Right forelimb (tissue), 1 donor: ENCODE measurements at regions not wholly inside any gene's neighbourhood (a gene's known extent, or its start where the extent isn't known, plus 50 kb on each side); places are given as distances from the start of the nearest gene placed in this dataset.

Source experiments
- DNase-seq: peaks from one replicate; pipeline ENCODE4 v3.0.0-alpha.2; 2018

DNA sequence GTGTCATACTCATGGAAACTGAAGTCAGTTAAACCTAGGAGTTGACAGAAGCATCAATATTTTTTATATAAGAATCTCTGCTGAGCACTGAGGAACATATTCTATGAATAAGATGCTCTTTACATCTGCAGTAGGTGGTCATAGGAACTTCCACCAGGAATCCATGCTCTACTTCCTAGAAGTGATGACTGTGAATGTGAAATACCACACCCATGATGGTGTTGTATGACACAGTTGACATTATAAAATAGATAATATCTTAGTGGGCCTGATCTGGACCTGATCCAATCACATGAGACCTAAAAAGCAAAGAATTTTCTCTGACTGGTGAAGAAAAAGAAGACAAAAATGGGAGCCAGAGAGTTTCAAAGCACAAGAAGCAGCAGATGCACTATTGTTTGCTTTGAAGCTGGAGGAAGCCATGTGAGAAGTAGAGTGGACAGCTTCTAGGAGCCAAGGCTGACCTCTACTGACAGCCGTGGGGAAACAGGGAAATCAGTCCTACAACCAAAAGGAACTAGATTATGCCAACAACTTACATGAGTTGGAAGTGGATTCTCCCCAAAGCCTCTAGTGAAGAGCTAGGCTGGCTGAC is 68.6 kb upstream of the HS3ST1 start:
- DNase-seq, result no peak

DNA sequence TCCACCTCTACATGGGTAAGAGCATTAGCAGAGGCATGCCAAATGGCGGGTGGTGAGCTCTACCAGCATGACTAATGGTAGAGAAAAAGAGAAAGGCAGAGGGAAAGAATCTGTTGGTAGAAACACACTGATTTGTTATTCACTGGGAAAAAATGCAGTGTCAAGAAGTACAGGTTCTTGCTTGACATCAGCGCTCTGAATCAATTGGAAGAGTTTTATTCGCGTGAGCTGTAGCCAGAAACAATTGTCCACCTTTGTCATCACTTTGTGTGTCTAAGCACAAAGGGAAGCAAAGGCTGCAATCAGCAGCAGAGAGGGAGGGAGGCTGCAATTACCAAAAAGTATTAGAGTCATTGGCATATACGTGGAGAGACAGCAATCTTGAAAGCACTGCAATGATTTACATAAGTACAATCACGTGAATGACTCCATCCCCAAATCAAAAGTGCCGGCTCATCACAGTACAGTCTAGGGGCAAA is 67.7 kb upstream of the HS3ST1 start:
- DNase-seq, result no peak

DNA sequence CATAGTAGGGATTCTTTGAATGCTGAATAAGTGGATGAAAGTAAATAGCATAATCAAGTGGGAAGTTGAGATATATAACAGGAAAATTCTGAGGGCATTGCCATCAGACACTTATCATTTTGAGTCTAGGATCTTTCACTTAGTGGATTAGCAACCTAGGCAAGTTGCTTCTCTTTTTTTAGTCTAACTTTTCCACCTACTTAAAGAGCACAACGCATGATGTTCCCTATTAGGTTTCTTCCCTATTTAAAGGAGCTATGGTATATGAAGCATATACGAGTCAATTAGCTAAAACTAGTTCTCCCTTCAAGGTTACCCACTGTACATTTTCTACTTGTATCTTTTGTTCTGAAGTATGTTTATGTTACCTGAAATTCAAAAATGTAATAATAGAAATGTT is 67.1 kb upstream of the HS3ST1 start:
- DNase-seq, result no peak

DNA sequence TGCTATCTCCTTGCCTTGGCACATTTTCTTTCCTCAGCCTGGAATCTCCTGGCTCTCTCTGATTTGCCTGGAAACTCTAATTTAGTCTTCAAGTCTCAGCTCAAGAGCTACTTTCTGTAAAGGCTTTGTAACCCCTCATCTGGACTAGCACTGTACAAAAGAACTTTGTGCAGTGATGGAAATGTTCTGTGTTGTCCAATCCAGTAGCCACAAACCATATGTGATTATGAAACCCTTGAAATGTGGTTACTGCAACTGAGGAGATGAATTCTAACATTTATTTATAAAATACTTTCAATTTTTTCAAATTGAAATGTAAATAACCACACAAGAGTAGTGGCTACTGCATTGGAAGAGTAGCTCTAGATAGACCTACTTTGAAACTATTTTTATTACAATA is 66.6 kb upstream of the HS3ST1 start:
- DNase-seq, result no peak

DNA sequence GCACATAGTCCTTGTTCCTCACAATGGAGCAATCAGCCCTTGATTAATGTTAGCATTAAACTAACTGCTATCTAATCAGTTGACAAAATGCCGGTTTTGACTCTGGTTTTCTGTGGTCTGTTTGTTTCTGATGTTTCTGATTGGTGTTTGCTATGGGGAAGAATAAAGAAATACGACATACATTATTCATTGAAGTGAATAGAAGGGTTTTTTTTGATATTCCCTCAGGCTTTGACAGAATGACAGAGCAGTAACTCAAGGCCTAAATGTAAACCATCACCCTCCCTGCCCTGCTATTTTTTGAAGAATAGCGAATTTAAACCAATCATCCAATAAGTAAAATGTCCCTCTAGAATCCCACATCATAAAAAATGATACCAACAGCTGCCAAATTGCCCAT is 65.5 kb upstream of the HS3ST1 start:
- DNase-seq, result no peak

DNA sequence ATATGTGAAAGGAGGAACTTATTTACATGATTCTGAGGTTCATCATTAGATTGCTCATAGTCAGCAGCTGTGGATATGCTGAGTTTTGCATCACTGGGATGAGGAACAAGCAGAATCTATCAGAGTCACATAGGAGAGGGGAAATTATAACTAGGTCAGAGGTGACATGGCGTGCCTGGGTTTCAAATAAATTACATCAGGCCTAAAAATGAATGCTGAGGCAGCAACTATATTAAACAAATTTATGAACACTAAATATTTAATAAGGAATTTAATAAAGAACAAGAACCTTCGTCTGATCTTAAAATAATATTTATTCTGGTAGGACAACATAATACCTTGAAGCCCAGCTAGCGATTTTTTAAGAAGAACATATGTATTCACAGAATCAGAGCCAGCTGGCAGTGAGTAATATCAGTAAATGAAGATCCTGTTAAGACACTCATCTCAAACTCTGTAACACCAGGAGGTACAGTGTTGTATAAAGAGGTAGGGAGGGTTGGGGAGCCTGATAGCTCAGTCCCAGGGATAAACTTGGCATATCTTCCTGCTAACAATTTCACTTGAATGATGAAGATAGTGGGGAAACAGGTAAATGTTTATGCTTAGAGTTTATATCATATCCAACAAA is 60.9 kb upstream of the HS3ST1 start:
- no peak for DNase-seq

DNA sequence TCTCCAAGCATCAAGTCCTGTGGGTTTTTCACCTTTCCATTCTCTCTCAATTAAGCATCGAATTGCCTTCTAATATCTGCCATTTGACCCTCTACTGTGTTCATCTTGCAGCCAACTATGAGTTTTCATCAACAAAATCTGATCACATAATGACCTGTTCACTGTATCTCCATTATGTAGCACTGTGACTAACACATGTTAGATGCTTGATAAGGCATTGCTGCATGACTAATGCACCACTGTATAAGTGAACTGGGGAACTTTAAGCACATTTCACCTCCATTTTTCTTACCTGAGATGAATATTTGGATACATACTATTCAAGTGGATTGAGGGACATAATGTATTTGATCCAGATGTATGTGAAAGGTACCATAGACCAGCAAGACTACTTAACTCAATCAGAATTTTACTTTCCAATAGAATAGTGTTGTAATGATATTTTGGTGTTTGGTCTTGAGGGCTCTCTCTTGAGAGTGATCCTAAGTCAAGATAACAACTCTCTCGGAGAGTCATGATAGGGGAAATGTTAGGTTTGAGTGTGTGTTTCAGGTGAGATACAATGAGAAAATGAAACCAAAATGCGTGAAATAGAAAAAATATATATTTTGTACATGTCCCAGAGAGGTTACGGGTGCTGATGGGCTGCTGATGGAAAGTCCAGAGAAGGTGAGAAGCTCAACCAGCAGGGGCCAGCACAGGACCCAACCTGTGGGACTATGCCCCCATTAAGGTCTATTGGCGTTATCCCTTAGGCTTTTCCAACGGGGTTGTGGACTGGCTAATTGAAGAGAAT is 60.2 kb upstream of the HS3ST1 start:
- DNase-seq, result no peak

DNA sequence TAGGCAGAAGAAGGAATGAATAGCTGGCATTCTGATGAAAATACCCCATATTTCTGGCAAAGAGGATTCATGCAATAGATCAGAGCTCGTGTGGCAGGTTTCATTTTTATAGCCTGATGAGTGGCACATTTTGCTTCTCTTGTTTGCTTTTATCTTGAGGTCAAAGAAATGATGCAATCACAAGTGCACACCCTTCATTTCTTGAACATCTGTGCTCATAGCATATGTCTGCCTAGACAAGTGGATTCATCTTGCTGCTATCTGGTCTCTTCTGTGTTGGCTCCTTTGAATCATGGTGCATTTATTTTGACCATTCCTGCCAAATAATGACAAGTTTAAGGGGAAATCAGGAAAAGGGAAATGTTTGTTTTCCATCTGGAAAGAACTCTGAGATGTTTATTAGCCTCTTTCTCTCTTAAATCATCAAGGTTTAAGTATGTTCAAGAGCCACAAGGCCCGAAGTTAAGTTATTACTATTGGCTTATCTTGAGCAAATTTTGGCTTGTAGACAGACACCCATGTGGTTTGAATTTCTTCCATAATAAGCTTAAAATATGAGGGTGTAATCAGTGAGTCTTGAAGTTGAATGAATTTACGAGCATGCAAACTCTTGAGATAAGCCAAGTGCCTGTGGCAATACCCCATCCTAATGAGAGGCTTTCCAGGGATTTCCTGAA is 59.3 kb upstream of the HS3ST1 start:
- DNase-seq, result no peak

DNA sequence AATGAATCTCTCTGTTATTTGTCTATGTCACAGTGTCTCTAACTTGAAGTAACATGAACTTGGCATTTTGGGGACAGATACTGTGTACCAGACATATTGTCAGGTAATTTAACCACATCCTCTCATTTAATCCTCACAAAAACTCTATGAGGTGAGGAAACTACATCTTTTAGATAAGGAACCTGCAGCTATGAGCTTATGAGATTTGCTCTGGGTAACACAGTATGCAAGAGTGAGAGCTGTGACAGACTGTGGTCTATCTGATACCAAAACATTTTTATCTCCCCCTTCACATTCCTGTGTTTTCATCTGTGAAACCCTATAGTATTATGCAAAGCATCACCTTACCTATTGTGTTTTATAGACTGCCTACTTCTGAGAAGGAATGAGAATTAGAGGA is 58.4 kb upstream of the HS3ST1 start:
- no peak for DNase-seq

DNA sequence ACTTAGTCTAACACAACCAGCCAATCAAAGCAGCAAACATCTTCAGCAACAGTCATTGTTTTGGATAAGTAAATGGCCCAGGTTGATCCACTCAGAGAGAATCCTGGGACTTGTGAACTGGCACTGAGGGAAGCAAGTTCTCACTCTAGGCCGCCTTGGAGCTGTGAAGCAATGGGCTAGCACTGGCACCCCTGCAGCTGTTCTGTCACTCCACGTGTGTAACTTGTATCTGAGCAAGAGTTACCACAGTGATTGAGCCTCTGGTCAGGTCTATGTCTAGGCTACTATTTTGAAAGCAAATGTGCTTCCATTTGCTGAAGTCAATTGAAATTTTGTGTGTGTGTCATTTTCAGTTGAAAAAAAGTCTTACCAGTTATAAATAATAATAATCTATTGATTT is 57.2 kb upstream of the HS3ST1 start:
- DNase-seq, result no peak

DNA sequence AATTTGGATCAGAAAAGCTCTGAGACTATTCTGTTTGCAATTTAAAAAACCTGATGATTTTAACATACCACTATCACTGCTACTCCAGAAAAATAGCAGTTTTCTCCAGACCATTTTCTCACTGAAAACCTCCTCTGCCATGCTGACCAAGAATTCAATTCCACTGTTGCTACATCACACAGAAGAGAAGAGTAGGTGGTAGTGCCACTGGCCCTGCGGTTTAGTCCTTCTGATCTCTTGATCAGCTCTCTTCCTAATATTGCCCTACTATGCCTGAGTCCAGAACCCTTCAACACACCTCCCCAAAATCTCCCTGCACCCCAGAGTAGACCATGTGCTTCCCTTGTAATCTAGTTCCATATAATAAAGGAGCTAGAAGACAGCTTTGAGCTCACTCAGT is 55.8 kb upstream of the HS3ST1 start:
- DNase-seq, result no peak

DNA sequence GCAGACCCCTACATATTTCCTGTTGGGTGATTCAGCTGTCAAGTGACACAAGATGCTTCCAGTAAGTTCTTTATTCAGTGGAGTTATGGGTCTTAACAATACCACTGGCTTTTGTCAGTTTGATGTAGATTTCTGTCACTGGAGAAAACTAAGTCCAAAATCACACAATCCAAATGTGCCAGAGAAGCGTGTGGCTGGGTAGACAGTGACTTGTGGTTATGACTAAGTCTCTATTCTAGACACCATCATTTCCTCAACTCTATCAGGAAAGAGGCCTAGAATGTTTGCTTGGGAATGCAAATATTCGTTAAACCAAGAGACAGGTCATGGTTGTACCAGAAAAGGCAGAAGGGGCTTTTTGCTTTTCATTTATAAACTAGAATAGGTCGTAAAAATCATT is 54.4 kb upstream of the HS3ST1 start:
- no peak for DNase-seq

DNA sequence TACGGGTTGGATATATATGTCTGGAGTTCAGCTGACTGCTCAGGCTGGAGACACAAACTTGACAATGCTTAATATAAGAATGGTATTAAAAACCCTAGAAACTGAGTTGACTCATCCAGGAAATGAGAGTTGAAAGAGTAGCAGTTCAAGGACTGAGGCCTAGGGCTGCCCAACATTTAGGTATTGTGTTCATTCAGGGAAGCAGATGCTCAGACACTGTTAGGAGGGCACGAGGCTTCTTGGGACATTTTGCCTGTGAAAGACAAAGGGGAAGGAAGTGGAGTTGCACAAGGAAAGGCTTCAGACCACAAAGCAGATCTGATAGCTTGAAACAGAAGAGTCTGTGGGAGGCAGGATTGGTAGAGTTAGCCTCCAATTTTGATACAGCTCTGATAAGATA is 52.0 kb upstream of the HS3ST1 start:
- no peak for DNase-seq
